Right hindlimb (tissue), 1 donor: ENCODE measurements at regions not wholly inside any gene's neighbourhood (a gene's known extent, or its start where the extent isn't known, plus 50 kb on each side); places are given as distances from the start of the nearest gene placed in this dataset.
"Not testable (repeated sequence)": the region's sequence is repeated elsewhere in the genome, so short reads cannot be mapped to it uniquely, and the experiment has no call there.

Experiments used
- DNase-seq: peaks from one replicate; pipeline ENCODE4 v3.0.0-alpha.2; 2018

GRCh38 chr5:176748967-176749935 lies 61.1 kb upstream of the UNC5A start:
- DNase-seq: no peak

- no peak for DNase-seq
These were observed 60.2 kb upstream of the UNC5A start for GRCh38 chr5:176750144-176750543.

DNA sequence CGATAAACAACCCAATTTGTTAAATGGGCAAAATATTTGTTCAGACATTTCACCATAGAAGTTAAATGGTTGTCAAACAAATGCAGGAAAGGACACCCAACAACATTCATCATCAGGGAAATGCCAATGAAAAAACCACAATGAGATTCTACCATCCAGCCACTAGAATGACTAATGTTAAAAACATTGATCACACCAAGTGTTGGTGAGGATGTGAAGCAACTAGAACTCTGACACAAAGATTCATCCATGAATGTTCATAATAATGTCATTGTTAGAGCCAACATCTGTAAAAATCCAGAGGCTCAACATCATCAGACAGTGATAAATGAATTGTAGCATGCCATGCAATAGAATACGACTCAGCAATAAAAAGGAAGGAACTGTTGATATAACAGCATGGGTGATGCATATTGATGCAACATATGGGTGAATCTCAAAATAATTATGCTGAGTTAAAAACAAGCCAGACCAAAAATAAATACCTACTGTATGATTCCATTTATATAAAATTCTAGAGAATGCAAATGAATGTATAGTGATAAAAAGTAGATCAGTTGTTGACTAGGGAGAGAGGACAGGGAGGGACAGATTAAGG lies 55.9 kb upstream of the UNC5A start:
- DNase-seq: no peak

DNA sequence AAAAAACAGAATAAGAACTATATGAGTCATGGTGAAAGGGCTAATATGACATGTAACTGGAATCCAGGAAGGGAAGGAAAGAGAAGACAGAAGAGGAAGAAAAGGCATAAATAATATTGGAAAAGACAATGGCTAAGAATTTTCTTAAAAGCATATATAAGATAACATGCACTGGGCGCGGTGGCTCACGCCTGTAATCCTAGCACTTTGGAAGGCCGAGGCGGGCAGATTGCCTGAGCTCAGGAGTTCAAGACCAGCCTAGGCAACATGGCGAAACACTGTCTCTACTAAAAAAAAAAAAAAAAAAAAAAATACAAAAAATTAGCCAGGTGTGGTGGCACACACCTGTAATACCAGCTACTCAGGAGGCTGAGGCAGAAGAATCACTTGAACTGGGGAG lies 54.8 kb upstream of the UNC5A start:
- DNase-seq: not testable (repeated sequence)

GRCh38 chr5:176757569-176757968 lies 52.8 kb upstream of the UNC5A start:
- not testable (repeated sequence) for DNase-seq
